ENCODE measurements at regions not wholly inside any gene's neighbourhood (a gene's known extent, or its start where the extent isn't known, plus 50 kb on each side); places are given as distances from the start of the nearest gene placed in this dataset.
"Not testable (repeated sequence)": the region's sequence is repeated elsewhere in the genome, so short reads cannot be mapped to it uniquely, and the experiment has no call there.

- Histone ChIP-seq H3K27me3 (replicated peaks; ENCODE audit: insufficient read depth, low read depth, low read length, poor library complexity) (no peaks in the 10 kb centered on the region), H3K9me3 (ENCODE audit: low read depth, low read length, poor library complexity, severe bottlenecking) (no peaks in the 10 kb centered on the region), H3K4me3 (ENCODE audit: low read depth, low read length, poor library complexity, severe bottlenecking) (no peak overlapping the region), H3K36me3 (ENCODE audit: insufficient read depth, low read length, poor library complexity, severe bottlenecking) (no peaks in the 10 kb centered on the region), H3K4me1 (ENCODE audit: insufficient read depth, low read length, poor library complexity, severe bottlenecking) (no peaks in the 10 kb centered on the region), H3K27ac (ENCODE audit: low read depth, low read length, poor library complexity, severe bottlenecking) (no peak overlapping the region)
- ChIA-PET POLR2A (ENCODE audit: low non-redundant PET) (no interaction called here), CTCF (no interaction called here)
- no TSS peak for BruUV-seq (replicated peaks)
- DNase-seq (ENCODE audit: low spot score) = no peak
- intact Hi-C loops (cut with micrococcal nuclease; ENCODE audit: unreplicated experiment) = no loop called here
- TF ChIP-seq CTCF (conservative IDR thresholded peaks at IDR 0.05; ENCODE audit: low read depth, low read length) (no peak), EZH2 (IDR thresholded peaks at IDR 0.05; ENCODE audit: borderline replicate concordance, low read depth, low read length, poor library complexity, severe bottlenecking) (no peak)
Measured at GRCh38 chr18:25534401-25534800, 182.4 kb upstream of the ZNF521 start.

GRCh38 chr18:25533218-25533617, 181.3 kb upstream of the ZNF521 start:
- Histone ChIP-seq H3K4me3 (ENCODE audit: low read depth, low read length, poor library complexity, severe bottlenecking) (no peak overlapping the region), H3K9me3 (ENCODE audit: low read depth, low read length, poor library complexity, severe bottlenecking) (no peaks in the 10 kb centered on the region), H3K27me3 (replicated peaks; ENCODE audit: insufficient read depth, low read depth, low read length, poor library complexity) (no peaks in the 10 kb centered on the region), H3K36me3 (ENCODE audit: insufficient read depth, low read length, poor library complexity, severe bottlenecking) (no peaks in the 10 kb centered on the region), H3K27ac (ENCODE audit: low read depth, low read length, poor library complexity, severe bottlenecking) (no peak overlapping the region), H3K4me1 (ENCODE audit: insufficient read depth, low read length, poor library complexity, severe bottlenecking) (no peaks in the 10 kb centered on the region)
- intact Hi-C loops (cut with micrococcal nuclease; ENCODE audit: unreplicated experiment) = no loop called here
- DNase-seq (ENCODE audit: low spot score) = no peak
- POLR2A ChIA-PET (ENCODE audit: low non-redundant PET) = no interaction called here
- BruUV-seq (replicated peaks) = no TSS peak
- CTCF ChIA-PET = no interaction called here
- TF ChIP-seq CTCF (conservative IDR thresholded peaks at IDR 0.05; ENCODE audit: low read depth, low read length) (no peak), EZH2 (IDR thresholded peaks at IDR 0.05; ENCODE audit: borderline replicate concordance, low read depth, low read length, poor library complexity, severe bottlenecking) (no peak)

GRCh38 chr18:25531207-25531606, 179.2 kb upstream of the ZNF521 start:
- CTCF ChIA-PET = no interaction called here
- TF ChIP-seq CTCF (conservative IDR thresholded peaks at IDR 0.05; ENCODE audit: low read depth, low read length) (no peak), EZH2 (IDR thresholded peaks at IDR 0.05; ENCODE audit: borderline replicate concordance, low read depth, low read length, poor library complexity, severe bottlenecking) (no peak)
- POLR2A ChIA-PET (ENCODE audit: low non-redundant PET) = no interaction called here
- intact Hi-C loops (cut with micrococcal nuclease; ENCODE audit: unreplicated experiment) = no loop called here
- H3K4me1 ChIP-seq (ENCODE audit: insufficient read depth, low read length, poor library complexity, severe bottlenecking) = no peaks in the 10 kb centered on the region
- no peak overlapping the region for H3K4me3 ChIP-seq (ENCODE audit: low read depth, low read length, poor library complexity, severe bottlenecking)
- no peak overlapping the region for H3K27ac ChIP-seq (ENCODE audit: low read depth, low read length, poor library complexity, severe bottlenecking)
- BruUV-seq (replicated peaks) = no TSS peak
- no peaks in the 10 kb centered on the region for H3K36me3 ChIP-seq (ENCODE audit: insufficient read depth, low read length, poor library complexity, severe bottlenecking)
- H3K27me3 ChIP-seq (replicated peaks; ENCODE audit: insufficient read depth, low read depth, low read length, poor library complexity) = no peaks in the 10 kb centered on the region
- no peaks in the 10 kb centered on the region for H3K9me3 ChIP-seq (ENCODE audit: low read depth, low read length, poor library complexity, severe bottlenecking)
- no peak for DNase-seq (ENCODE audit: low spot score)

GRCh38 chr18:25525789-25526188, 173.8 kb upstream of the ZNF521 start:
- CTCF ChIA-PET; BruUV-seq (replicated peaks); H3K4me1 ChIP-seq (ENCODE audit: insufficient read depth, low read length, poor library complexity, severe bottlenecking); DNase-seq (ENCODE audit: low spot score); H3K4me3 ChIP-seq (ENCODE audit: low read depth, low read length, poor library complexity, severe bottlenecking); H3K27ac ChIP-seq (ENCODE audit: low read depth, low read length, poor library complexity, severe bottlenecking); H3K9me3 ChIP-seq (ENCODE audit: low read depth, low read length, poor library complexity, severe bottlenecking); H3K36me3 ChIP-seq (ENCODE audit: insufficient read depth, low read length, poor library complexity, severe bottlenecking); intact Hi-C loops (cut with micrococcal nuclease; ENCODE audit: unreplicated experiment); H3K27me3 ChIP-seq (replicated peaks; ENCODE audit: insufficient read depth, low read depth, low read length, poor library complexity); POLR2A ChIA-PET (ENCODE audit: low non-redundant PET): not testable (repeated sequence)

Data from A673 (cell line).